Trophoblast cell (in vitro differentiated cells and primary cell): ENCODE measurements at regions not wholly inside any gene's neighbourhood (a gene's known extent, or its start where the extent isn't known, plus 50 kb on each side); places are given as distances from the start of the nearest gene placed in this dataset.
A peak's percentile ranks its signal among the peaks of the same experiment; 100 is the strongest.

ENCODE experiments used
- DNase-seq, 2 donors: peaks; one replicate each; pipeline ENCODE4 v3.0.0-alpha.2; 2016
- H2AFZ ChIP-seq: 2 replicates; pipeline ENCODE4 v1.6.1; 2013; ENCODE audit warnings: low read length, moderate library complexity, mild to moderate bottlenecking; ENCODE audit not compliant: insufficient read depth, poor library complexity
- H2AK5ac ChIP-seq: 2 replicates; pipeline ENCODE4 v1.6.1; 2013; ENCODE audit warnings: mild to moderate bottlenecking, low read length
- H2BK120ac ChIP-seq: 2 replicates; pipeline ENCODE4 v1.6.1; 2013; ENCODE audit warnings: low read length, mild to moderate bottlenecking, moderate library complexity; ENCODE audit not compliant: insufficient read depth, poor library complexity
- H2BK12ac ChIP-seq: 2 replicates; pipeline ENCODE4 v1.6.1; 2013; ENCODE audit warnings: mild to moderate bottlenecking, low read length, moderate library complexity
- H2BK5ac ChIP-seq: 2 replicates; pipeline ENCODE4 v1.6.1; 2013; ENCODE audit warnings: low read length, low read depth, moderate library complexity, mild to moderate bottlenecking; ENCODE audit not compliant: poor library complexity
- H3K14ac ChIP-seq: 2 replicates; pipeline ENCODE4 v1.6.1; 2013; ENCODE audit warnings: mild to moderate bottlenecking, low read length
- H3K18ac ChIP-seq: 2 replicates; pipeline ENCODE4 v1.6.1; 2013; ENCODE audit warnings: mild to moderate bottlenecking, low read length
- H3K23ac ChIP-seq: 2 replicates; pipeline ENCODE4 v1.6.1; 2013; ENCODE audit warnings: low read length
- H3K27ac ChIP-seq: 2 replicates; pipeline ENCODE4 v1.5.1; 2013; ENCODE audit warnings: low read depth, mild to moderate bottlenecking, inconsistent platforms, low read length, moderate library complexity
- H3K27me3 ChIP-seq: 2 replicates; pipeline ENCODE4 v1.6.1; 2013; ENCODE audit warnings: inconsistent platforms, mild to moderate bottlenecking, low read length, moderate library complexity; ENCODE audit not compliant: insufficient read depth
- H3K36me3 ChIP-seq, 2 experiments: 1 replicate in 1 of 2; 2 replicates in 1 of 2; pipeline ENCODE4 v1.6.1; 2013; ENCODE audit warnings: low read length in 2 of 2, mild to moderate bottlenecking in 2 of 2, moderate library complexity in 1 of 2; ENCODE audit not compliant: insufficient read depth in 2 of 2, control insufficient read depth in 1 of 2
- H3K4ac ChIP-seq: 2 replicates; pipeline ENCODE4 v1.6.1; 2013; ENCODE audit warnings: low read depth, mild to moderate bottlenecking, low read length, moderate library complexity
- H3K4me1 ChIP-seq, 2 experiments: 1 replicate in 1 of 2; 2 replicates in 1 of 2; pipeline ENCODE4 v1.6.1; 2013; ENCODE audit warnings: low read length in 2 of 2, mild to moderate bottlenecking in 2 of 2, moderate library complexity in 1 of 2; ENCODE audit not compliant: insufficient read depth in 2 of 2, control insufficient read depth in 1 of 2
- H3K4me2 ChIP-seq: 2 replicates; pipeline ENCODE4 v1.6.1; 2013; ENCODE audit warnings: inconsistent platforms, mild to moderate bottlenecking, low read length, moderate library complexity
- H3K4me3 ChIP-seq: 2 replicates; pipeline ENCODE4 v1.5.1; 2013; ENCODE audit warnings: mild to moderate bottlenecking, low read depth, low read length, inconsistent platforms
- H3K79me1 ChIP-seq: one replicate; pipeline ENCODE4 v1.6.1; 2013; ENCODE audit warnings: low read length
- H3K79me2 ChIP-seq: 2 replicates; pipeline ENCODE4 v1.6.1; 2013; ENCODE audit warnings: low read length, mild to moderate bottlenecking; ENCODE audit not compliant: control insufficient read depth, insufficient read depth, poor library complexity
- H3K9ac ChIP-seq: 2 replicates; pipeline ENCODE4 v1.6.1; 2013; ENCODE audit warnings: mild to moderate bottlenecking, low read length
- H3K9me3 ChIP-seq: 2 replicates; pipeline ENCODE4 v1.6.1; 2013; ENCODE audit warnings: low read depth, mild to moderate bottlenecking, control low read depth, inconsistent platforms, low read length; ENCODE audit not compliant: insufficient read depth
- H4K12ac ChIP-seq: 2 replicates; pipeline ENCODE4 v1.6.1; 2013; ENCODE audit warnings: low read depth, mild to moderate bottlenecking, low read length, moderate library complexity
- H4K8ac ChIP-seq: 2 replicates; pipeline ENCODE4 v1.6.1; 2013; ENCODE audit warnings: low read depth, mild to moderate bottlenecking, low read length, moderate library complexity
- H4K91ac ChIP-seq: one replicate; pipeline ENCODE4 v1.6.1; 2013; ENCODE audit warnings: low read depth, mild to moderate bottlenecking, low read length, moderate library complexity
- WGBS: extraction: QIAGEN DNeasy Blood & Tissue Kit; methylation state at CpG from one replicate; pipeline ENCODE4 v1.1.7; 2013; ENCODE audit warnings: missing lambda C conversion rate; ENCODE audit not compliant: insufficient read length, insufficient coverage; ENCODE audit errors: extremely low coverage; 5-methylcytosine and 5-hydroxymethylcytosine counted together

- H2BK120ac ChIP-seq, result no peak overlapping the region
- H3K79me1 ChIP-seq, result no peaks in the 10 kb centered on the region
- H4K91ac ChIP-seq, result no peak overlapping the region
- WGBS, result no CpG with 5 or more reads among the region's 4 CpGs
- no peak overlapping the region for H2BK5ac ChIP-seq
- no peak overlapping the region for H3K23ac ChIP-seq
- H3K9me3 ChIP-seq, result no peaks in the 10 kb centered on the region
- no peaks in the 10 kb centered on the region for H3K79me2 ChIP-seq
- DNase-seq, result peak in 1 of 2 donors; percentile 45
- no peak overlapping the region for H2BK12ac ChIP-seq
- H3K36me3 ChIP-seq, result no peaks in the 10 kb centered on the region
- H3K27me3 ChIP-seq, result no peaks in the 10 kb centered on the region
- H3K4me1 ChIP-seq, result peaks cover 0 to 3% of the 10 kb centered on the region in 2 experiments
- H3K27ac ChIP-seq, result no peak overlapping the region
- no peak overlapping the region for H3K9ac ChIP-seq
- H3K14ac ChIP-seq, result no peak overlapping the region
- no peak overlapping the region for H3K4me2 ChIP-seq
- no peak overlapping the region for H2AK5ac ChIP-seq
- H2AFZ ChIP-seq, result no peak overlapping the region
- H3K18ac ChIP-seq, result no peak overlapping the region
- H4K12ac ChIP-seq, result no peak overlapping the region
- no peak overlapping the region for H3K4ac ChIP-seq
- H4K8ac ChIP-seq, result no peak overlapping the region
- no peak overlapping the region for H3K4me3 ChIP-seq
These were observed 161.8 kb downstream of the BTBD3 start for GRCh38 chr20:12079490-12079889.

- H2BK120ac ChIP-seq, result no peak overlapping the region
- no peak overlapping the region for H3K14ac ChIP-seq
- H3K4me1 ChIP-seq, result peaks cover 0 to 7% of the 10 kb centered on the region in 2 experiments
- no peak overlapping the region for H3K4me2 ChIP-seq
- no peak overlapping the region for H2AK5ac ChIP-seq
- no peak overlapping the region for H4K91ac ChIP-seq
- H3K9me3 ChIP-seq, result no peaks in the 10 kb centered on the region
- no peak overlapping the region for H4K8ac ChIP-seq
- H2BK12ac ChIP-seq, result no peak overlapping the region
- no peak overlapping the region for H3K18ac ChIP-seq
- no peak overlapping the region for H3K27ac ChIP-seq
- no peak overlapping the region for H3K23ac ChIP-seq
- no peaks in the 10 kb centered on the region for H3K36me3 ChIP-seq
- peaks cover 3% of the 10 kb centered on the region for H3K79me1 ChIP-seq
- H3K27me3 ChIP-seq, result no peaks in the 10 kb centered on the region
- no peak overlapping the region for H3K4ac ChIP-seq
- WGBS, result no CpG with 5 or more reads among the region's 2 CpGs
- H2AFZ ChIP-seq, result no peak overlapping the region
- H3K9ac ChIP-seq, result no peak overlapping the region
- H2BK5ac ChIP-seq, result no peak overlapping the region
- no peak overlapping the region for H3K4me3 ChIP-seq
- no peak overlapping the region for H4K12ac ChIP-seq
- DNase-seq, result no peak
- no peaks in the 10 kb centered on the region for H3K79me2 ChIP-seq
These were observed 165.6 kb downstream of the BTBD3 start for GRCh38 chr20:12083269-12083668.

- WGBS, result no CpG with 5 or more reads among the region's 2 CpGs
- Histone ChIP-seq H3K18ac (no peak overlapping the region), H3K14ac (no peak overlapping the region), H2BK120ac (no peak overlapping the region), H4K12ac (no peak overlapping the region), H2BK5ac (no peak overlapping the region), H4K91ac (no peak overlapping the region), H3K36me3 (no peaks in the 10 kb centered on the region), H3K4me2 (no peak overlapping the region), H3K9ac (no peak overlapping the region), H2BK12ac (no peak overlapping the region), H3K79me2 (no peaks in the 10 kb centered on the region), H2AK5ac (no peak overlapping the region), H3K4ac (no peak overlapping the region), H3K4me3 (no peak overlapping the region), H3K27me3 (no peaks in the 10 kb centered on the region), H3K4me1 (peaks cover 0 to 7% of the 10 kb centered on the region in 2 experiments), H2AFZ (no peak overlapping the region), H3K27ac (no peak overlapping the region), H3K79me1 (peaks cover 3% of the 10 kb centered on the region), H3K23ac (no peak overlapping the region), H3K9me3 (no peaks in the 10 kb centered on the region), H4K8ac (no peak overlapping the region)
- DNase-seq, result no peak
These were observed 166.8 kb downstream of the BTBD3 start for GRCh38 chr20:12084482-12084881.

GRCh38 chr20:12086359-12086758 is 168.7 kb downstream of the BTBD3 start:
- Histone ChIP-seq H3K9ac (no peak overlapping the region), H2BK5ac (no peak overlapping the region), H4K8ac (no peak overlapping the region), H2AFZ (no peak overlapping the region), H3K4ac (no peak overlapping the region), H4K12ac (no peak overlapping the region), H2BK120ac (no peak overlapping the region), H3K4me3 (no peak overlapping the region), H3K27ac (no peak overlapping the region), H2BK12ac (no peak overlapping the region), H3K79me1 (peaks cover 3% of the 10 kb centered on the region), H3K14ac (no peak overlapping the region), H3K18ac (no peak overlapping the region), H3K4me1 (peaks cover 4 to 11% of the 10 kb centered on the region in 2 experiments), H3K36me3 (no peaks in the 10 kb centered on the region), H3K23ac (no peak overlapping the region), H3K27me3 (no peaks in the 10 kb centered on the region), H2AK5ac (no peak overlapping the region), H3K79me2 (no peaks in the 10 kb centered on the region), H4K91ac (no peak overlapping the region), H3K4me2 (no peak overlapping the region), H3K9me3 (no peaks in the 10 kb centered on the region)
- DNase-seq, result no peak
- no CpG with 5 or more reads among the region's 1 CpG for WGBS
